Left kidney (tissue), 1 donor: ENCODE measurements at regions not wholly inside any gene's neighbourhood (a gene's known extent, or its start where the extent isn't known, plus 50 kb on each side); places are given as distances from the start of the nearest gene placed in this dataset.
"Not testable (repeated sequence)": the region's sequence is repeated elsewhere in the genome, so short reads cannot be mapped to it uniquely, and the experiment has no call there.

Experiments used
- DNase-seq: peaks from one replicate; pipeline ENCODE4 v3.0.0-alpha.2; 2013

GRCh38 chr4:16450724-16451123, 224.5 kb upstream of the TAPT1 start:
- no peak for DNase-seq

- no peak for DNase-seq
Measured at GRCh38 chr4:16450031-16450430, 223.8 kb upstream of the TAPT1 start.

- DNase-seq, result peak; percentile 81
Measured at GRCh38 chr4:16449406-16449805, 223.1 kb upstream of the TAPT1 start.

- peak; percentile 52 for DNase-seq
Measured at GRCh38 chr4:16448241-16448840, 222.1 kb upstream of the TAPT1 start.

GRCh38 chr4:16443504-16444088, 217.3 kb upstream of the TAPT1 start:
- DNase-seq, result no peak

GRCh38 chr4:16442296-16442695, 216.0 kb upstream of the TAPT1 start:
- DNase-seq, result no peak

GRCh38 chr4:16439768-16440167, 213.5 kb upstream of the TAPT1 start:
- DNase-seq, result no peak

- no peak for DNase-seq
Measured at GRCh38 chr4:16438986-16439385, 212.7 kb upstream of the TAPT1 start.

- no peak for DNase-seq
Measured at GRCh38 chr4:16437836-16438235, 211.6 kb upstream of the TAPT1 start.

GRCh38 chr4:16431866-16432265, 205.6 kb upstream of the TAPT1 start:
- no peak for DNase-seq

GRCh38 chr4:16418814-16419213, 192.5 kb upstream of the TAPT1 start:
- no peak for DNase-seq

- no peak for DNase-seq
Measured at GRCh38 chr4:16417198-16417597, 190.9 kb upstream of the TAPT1 start.

- DNase-seq, result no peak
Measured at GRCh38 chr4:16416601-16417000, 190.3 kb upstream of the TAPT1 start.

- DNase-seq, result peak; percentile 34
Measured at GRCh38 chr4:16415751-16416150, 189.5 kb upstream of the TAPT1 start.

GRCh38 chr4:16413814-16414555, 187.7 kb upstream of the TAPT1 start:
- no peak for DNase-seq

- peak; percentile 44 for DNase-seq
Measured at GRCh38 chr4:16411501-16412085, 185.3 kb upstream of the TAPT1 start.

GRCh38 chr4:16393216-16393615, 166.9 kb upstream of the TAPT1 start:
- DNase-seq, result not testable (repeated sequence)

- DNase-seq, result no peak
Measured at GRCh38 chr4:16391196-16391595, 164.9 kb upstream of the TAPT1 start.

GRCh38 chr4:16387448-16387847, 161.2 kb upstream of the TAPT1 start:
- DNase-seq, result no peak

- no peak for DNase-seq
Measured at GRCh38 chr4:16386711-16387320, 160.5 kb upstream of the TAPT1 start.

- DNase-seq, result no peak
Measured at GRCh38 chr4:16384576-16384975, 158.3 kb upstream of the TAPT1 start.

- no peak for DNase-seq
Measured at GRCh38 chr4:16382571-16382970, 156.3 kb upstream of the TAPT1 start.

- no peak for DNase-seq
Measured at GRCh38 chr4:16377887-16378286, 151.6 kb upstream of the TAPT1 start.
